ENCODE measurements at regions not wholly inside any gene's neighbourhood (a gene's known extent, or its start where the extent isn't known, plus 50 kb on each side); places are given as distances from the start of the nearest gene placed in this dataset.
"Not testable (repeated sequence)": the region's sequence is repeated elsewhere in the genome, so short reads cannot be mapped to it uniquely, and the experiment has no call there.

DNA sequence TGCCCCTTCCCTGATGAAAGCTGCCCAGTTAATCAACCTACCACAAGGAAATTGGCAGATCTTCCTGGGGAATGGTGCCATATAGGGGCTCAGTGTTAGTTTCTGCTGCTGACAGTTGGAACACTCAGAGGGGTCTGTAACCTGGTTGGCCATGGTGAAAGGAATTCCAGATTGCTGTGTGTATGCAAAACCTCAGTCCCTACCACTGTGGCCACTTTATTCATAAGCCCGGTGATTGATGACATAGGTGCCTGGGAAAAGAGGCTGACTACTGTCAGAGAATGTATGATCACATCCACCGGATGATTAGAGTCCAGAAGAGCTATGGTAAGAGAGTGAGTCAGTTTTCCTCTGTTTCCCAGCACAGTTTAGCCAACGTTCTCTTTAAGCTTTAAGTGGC, 363.9 kb upstream of the NPAP1 start:
- not testable (repeated sequence) for DNase-seq (ENCODE audit: low spot score)

DNA sequence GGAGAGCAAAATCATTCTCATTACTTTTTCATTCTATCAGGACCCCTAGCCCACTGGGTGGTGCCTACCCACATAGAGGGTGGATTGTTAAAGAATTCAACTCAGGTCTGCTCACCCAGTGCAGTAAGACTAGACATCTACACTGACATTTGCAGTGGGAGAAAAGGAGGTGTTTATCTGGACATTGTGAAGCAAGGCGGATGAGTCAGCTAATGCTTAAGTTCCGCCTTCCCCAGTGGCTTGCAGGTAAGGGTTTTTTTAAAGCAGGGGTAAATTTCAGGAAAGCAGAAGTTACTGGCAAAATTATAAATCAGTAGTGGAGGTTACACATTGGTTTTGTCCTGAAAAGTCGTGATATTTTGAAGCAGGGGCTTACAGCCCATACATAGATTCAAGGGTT, 359.2 kb upstream of the NPAP1 start:
- not testable (repeated sequence) for DNase-seq (ENCODE audit: low spot score)

DNA sequence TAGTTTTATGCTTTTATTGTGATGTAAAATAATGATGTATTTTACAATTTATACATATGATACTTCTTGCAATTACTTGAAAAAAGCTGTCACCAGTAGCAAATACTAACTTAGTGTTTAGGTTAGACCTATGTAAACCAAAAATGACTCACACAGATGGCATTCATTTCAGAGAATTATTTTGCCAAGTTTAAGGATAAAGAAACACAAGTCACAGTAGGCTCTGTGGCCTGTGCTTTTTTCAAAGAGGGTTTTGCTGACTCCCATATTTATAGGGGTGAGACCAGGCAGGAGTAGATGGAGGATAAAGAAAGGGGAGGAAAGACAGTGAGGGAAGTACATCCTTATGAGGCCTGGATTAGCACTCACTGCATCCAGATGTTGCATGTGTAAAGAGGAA, 356.6 kb upstream of the NPAP1 start:
- no peak for DNase-seq (ENCODE audit: low spot score)

GRCh38 chr15:24324096-24324495, 351.5 kb upstream of the NPAP1 start:
- DNase-seq (ENCODE audit: low spot score): not testable (repeated sequence)

DNA sequence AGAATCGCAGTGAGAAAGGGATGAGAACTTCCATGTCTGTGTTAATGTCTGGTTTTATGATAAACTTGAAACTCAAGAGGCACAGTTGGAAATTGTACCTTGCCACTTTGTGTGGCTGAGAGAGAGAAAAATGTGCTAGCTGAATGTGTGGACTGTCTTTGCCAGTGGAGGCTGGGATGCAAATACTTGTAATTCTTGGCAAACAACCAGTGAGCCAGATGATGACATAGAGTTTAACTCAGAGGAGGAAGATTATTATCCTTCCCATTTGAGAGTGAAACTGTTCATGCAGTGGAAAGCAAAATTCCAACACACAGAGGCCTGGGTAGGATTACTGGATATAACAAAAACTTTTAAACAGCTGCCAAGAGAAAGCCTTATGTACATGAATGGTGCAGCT, 349.1 kb upstream of the NPAP1 start:
- DNase-seq (ENCODE audit: low spot score): peak; percentile 1

GRCh38 chr15:24331964-24332363, 343.6 kb upstream of the NPAP1 start:
- DNase-seq (ENCODE audit: low spot score): not testable (repeated sequence)

DNA sequence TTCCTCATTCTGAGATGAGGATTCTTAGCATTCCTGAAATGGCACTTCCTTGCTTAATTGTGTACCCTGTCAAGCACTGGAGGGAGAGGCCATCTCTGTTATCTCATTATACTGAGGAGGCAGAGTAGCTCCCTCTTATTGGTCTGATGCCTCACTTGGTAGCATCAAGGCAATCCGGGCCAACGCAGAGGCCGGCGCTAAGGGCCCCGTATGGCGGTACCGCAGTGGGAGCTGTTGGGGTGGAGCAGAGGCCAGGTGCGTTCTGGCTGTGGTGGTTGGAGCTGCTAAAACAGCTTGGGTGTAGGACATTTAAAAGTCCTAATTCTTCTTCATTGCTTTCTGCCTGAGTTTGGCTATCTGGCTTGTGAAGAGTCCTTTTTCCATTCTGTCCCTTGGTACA, 333.7 kb upstream of the NPAP1 start:
- not testable (repeated sequence) for DNase-seq (ENCODE audit: low spot score)

DNA sequence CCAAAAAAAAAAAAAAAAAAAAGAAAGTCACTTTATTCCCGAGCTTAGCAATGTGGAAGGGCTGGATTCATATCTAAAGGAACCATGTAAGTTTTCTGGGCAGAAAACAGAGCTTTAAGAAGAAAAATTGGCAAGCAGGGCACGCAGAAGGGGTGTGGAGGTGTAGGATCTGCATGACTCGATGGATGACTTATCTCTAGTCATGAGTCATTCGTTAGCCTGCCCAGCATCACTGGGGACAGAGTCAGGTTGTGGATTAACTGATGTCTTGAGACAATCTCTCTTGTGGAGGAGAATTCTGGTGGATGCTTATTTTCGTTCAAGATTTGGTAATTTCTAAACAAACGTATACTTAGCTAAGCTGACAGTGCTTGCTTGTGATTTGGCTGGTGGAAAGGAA, 322.8 kb upstream of the NPAP1 start:
- not testable (repeated sequence) for DNase-seq (ENCODE audit: low spot score)

DNA sequence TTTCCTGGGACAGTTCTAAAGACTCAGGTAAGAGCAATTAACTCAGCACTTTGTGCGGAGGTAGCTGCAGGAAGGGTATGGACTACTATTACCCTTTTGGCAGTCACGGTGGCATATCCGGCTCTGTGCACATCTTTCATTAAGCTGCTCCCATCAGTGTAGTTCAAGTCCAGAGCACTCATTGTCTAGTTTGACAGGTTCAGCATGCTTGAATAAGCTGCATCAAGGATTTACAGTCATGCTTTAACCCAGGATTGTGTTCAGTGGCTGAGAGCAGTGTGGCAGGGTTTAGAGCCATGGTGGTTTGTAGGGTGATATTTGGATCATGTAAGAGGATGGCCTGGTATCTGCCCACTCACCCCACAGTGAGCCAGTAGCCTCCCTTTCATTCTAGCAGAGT, 294.5 kb upstream of the NPAP1 start:
- DNase-seq (ENCODE audit: low spot score): not testable (repeated sequence)

GRCh38 chr15:24385258-24385657, 290.3 kb upstream of the NPAP1 start:
- not testable (repeated sequence) for DNase-seq (ENCODE audit: low spot score)

DNA sequence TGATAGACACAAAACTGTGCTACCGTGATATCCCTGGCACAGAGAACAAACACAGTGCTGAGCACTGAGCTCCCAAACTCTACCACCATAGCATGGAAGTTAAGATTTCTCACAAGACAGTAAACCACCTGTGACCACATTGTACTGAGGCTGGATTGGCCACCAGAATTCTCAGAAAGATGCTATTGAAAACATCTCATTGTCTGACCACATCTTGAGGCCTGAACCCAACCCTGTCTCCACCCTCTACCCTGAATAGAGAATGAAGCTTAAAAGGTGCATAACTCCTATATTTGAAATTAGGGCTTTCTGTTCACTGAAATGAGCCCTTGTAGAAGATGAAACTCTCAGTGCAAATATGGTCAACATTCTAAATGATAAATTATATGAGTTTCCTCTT, 281.3 kb upstream of the NPAP1 start:
- no peak for DNase-seq (ENCODE audit: low spot score)

DNA sequence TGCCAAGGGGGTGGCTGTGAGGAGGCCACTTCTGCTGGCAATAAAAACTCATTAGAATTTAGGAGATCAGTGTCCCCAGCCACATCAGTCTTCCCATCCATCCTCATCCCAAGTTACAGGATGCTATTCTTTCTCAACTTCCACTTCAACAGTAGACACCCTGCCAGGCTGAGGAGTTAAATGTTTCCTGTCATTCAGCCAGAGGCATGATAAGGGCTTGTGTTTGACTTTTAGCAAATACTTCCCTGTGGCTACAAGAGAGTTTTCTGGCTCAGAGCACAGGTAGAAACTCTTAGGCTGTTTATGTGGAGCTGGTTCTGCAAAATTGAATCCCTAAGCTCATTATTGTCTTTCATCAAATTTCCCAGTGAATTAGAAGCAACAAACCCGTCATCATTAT, 262.9 kb upstream of the NPAP1 start:
- DNase-seq (ENCODE audit: low spot score): not testable (repeated sequence)

- not testable (repeated sequence) for DNase-seq (ENCODE audit: low spot score)
These were observed 249.1 kb upstream of the NPAP1 start for GRCh38 chr15:24426286-24427054.

DNA sequence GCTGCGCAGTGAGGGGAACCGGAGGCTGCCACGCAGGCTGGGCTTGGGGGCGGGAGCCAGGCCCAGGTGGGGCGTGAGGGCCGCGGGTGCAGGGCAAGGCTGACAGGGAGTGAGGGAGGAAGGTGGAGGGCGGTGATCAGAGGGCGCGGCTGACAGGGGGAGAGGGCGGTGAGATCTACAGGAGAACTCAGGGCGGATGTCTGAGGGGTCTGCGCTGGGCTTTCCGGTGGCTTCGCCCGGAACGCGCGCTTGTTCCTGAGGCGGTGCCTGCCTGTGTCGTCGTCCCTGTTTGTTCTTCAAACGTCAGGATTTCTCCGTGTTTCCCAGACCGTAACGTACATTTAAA, 248.5 kb upstream of the NPAP1 start:
- DNase-seq (ENCODE audit: low spot score): not testable (repeated sequence)

DNA sequence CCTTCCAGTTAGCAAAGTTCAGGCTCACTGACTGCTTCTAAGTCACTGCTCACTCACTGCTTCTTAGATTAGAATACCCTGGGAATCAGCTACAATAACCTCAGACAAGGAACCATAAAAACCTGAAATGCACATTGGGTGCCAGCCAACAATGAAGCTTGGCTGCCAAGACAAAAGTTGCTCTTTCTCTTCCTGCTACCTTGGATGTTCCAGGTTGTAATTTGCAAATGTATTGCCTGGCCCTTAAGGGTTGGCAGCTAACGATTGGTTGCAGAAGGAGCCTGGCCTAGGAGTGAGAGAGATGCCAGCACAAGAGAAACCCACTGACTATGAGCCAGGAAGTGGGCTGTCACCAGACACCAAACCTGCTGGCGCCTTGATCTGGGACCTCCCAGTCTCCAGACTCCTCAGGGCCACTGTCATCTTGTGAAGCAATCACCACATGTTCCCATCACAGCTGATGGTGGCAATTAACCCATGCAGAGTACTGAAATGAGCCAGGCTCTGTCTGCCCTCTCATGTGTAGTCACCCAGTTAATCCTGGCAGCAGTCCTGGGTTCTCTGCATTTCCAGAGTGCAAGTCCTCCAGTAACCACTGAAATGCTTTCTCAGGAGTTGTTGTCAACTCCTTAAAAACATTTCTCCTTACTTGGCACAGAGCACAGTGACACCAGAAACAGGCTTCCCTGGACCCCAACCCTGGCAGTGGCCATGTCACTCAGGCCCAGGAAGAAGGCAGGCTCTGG, 240.3 kb upstream of the NPAP1 start:
- not testable (repeated sequence) for DNase-seq (ENCODE audit: low spot score)

GRCh38 chr15:24437270-24437669, 238.3 kb upstream of the NPAP1 start:
- not testable (repeated sequence) for DNase-seq (ENCODE audit: low spot score)

DNA sequence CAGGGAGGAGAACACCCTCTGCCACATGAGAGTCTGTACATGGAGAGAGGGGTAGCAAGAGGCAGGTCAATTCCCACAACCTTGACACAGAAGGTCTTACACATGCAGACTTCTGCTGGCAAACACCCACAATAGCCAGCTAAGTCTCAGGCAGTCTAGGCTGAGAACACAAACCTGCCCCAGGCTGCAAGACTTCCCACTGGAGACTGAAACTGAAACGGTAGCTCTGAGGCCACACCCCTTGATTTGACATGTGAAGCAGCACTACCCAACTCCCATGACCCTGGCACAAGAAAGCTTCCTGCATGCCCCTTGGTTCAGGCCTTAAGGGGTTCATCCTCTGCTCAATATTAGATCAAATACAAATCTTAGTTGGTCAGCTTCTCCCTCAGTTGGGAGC, 237.8 kb upstream of the NPAP1 start:
- DNase-seq (ENCODE audit: low spot score): not testable (repeated sequence)

GRCh38 chr15:24477107-24478025, 198.2 kb upstream of the NPAP1 start:
- DNase-seq (ENCODE audit: low spot score): not testable (repeated sequence)

- DNase-seq (ENCODE audit: low spot score): not testable (repeated sequence)
These were observed 189.5 kb upstream of the NPAP1 start for GRCh38 chr15:24485885-24486567.

DNA sequence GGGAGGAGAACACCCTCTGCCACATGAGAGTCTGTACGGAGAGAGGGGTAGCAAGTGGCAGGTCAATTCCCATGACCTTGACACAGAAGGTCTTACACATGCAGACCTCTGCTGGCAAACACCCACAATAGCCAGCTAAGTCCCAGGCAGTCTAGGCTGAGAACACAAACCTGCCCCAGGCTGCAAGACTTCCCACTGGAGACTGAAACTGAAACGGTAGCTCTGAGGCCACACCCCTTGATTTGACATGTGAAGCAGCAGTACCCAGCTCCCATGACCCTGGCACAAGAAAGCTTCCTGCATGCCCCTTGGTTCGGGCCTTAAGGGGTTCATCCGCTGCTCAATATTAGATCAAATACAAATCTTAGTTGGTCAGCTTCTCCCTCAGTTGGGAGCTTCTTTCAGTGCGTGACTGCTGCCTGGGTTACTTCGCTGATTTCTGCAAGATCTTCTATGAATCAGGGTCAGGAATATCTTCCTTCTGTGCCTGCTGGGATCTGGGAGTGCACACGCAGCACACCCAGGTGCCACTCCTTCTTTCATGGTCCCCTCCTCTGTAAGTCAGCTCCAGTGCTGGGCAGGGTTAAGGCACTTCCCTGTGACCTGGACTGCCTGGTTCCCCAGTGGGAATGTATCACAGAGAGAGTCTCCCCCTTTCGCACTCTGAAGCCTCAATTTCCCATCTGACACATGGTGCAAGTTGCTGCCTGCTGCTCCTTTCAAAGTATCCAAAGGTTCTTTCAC, 187.2 kb upstream of the NPAP1 start:
- not testable (repeated sequence) for DNase-seq (ENCODE audit: low spot score)

DNA sequence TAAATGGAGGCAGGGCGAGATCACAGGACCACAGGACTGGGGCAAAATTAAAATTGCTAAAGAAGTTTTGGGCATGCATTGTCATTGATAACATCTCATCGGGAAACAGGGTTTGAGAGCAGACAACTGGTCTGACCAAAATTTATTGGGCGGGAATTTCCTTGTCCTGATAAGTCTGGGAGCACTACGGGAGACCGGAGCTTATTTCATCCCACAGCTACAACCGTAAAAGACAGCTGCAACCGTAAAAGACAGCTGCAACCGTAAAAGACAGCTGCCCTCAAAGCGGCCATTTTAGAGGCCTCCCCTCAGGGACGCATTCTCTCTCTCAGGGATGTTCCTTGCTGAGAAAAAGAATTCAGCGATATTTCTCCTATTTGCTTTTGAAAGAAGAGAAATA, 170.4 kb upstream of the NPAP1 start:
- not testable (repeated sequence) for DNase-seq (ENCODE audit: low spot score)
